GM06990 (cell line): ENCODE measurements at regions not wholly inside any gene's neighbourhood (a gene's known extent, or its start where the extent isn't known, plus 50 kb on each side); places are given as distances from the start of the nearest gene placed in this dataset.

Experiments
- DNase-seq: peaks from one replicate; pipeline ENCODE4 v3.0.0-alpha.2; 2011; ENCODE audit not compliant: insufficient read length; ENCODE audit errors: extremely low read depth
- H3K27me3 ChIP-seq: replicated peaks from 2 replicates; pipeline ENCODE4 v1.6.0; 2011; ENCODE audit warnings: low read length; ENCODE audit not compliant: control insufficient read depth, insufficient read depth
- H3K36me3 ChIP-seq: 2 replicates; pipeline ENCODE4 v1.5.1; 2011; ENCODE audit warnings: low read length; ENCODE audit not compliant: control insufficient read depth, insufficient read depth
- H3K4me3 ChIP-seq: replicated peaks from 2 replicates; pipeline ENCODE4 v1.5.1; 2011; ENCODE audit warnings: low read depth, mild to moderate bottlenecking, control low read depth, low read length
- TF ChIP-seq, protein P1 (sequence below): IDR thresholded peaks from 2 replicates; pipeline ENCODE4 v1.5.1; 2011; ENCODE audit warnings: low read length, control low read depth, mild to moderate bottlenecking, inconsistent platforms; ENCODE audit not compliant: insufficient read depth, poor library complexity, severe bottlenecking

DNA sequence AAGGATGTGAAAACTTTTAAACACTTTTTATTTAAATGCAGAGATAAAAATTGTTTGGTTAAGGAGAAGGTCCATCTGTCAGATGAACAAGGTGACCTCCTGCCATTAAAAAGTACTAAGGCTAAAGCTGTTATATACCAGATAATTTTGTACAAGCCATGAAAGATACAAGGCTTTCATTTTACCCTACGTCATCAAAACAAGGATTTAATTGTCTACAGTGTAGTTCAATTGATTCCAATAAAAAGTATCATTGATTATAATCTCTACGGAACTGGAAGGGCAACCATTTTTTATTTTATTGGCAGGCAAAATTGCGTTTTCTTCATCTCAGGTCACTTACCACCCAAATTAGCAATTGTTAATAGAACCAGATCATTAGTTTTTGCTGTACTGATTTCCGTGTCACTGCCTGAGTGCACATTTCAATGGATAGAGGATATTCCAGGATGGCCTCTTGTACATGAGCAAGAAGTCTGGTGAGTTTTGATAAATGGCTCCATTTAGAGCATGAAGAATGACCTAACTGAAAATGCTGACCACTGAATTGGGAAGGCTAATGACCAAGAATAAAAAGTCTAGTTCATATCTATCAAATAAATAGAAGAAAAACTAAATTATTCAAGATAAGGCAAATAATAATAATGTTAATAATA, 564.9 kb downstream of the JRKL start:
- TF ChIP-seq, protein P1, sequence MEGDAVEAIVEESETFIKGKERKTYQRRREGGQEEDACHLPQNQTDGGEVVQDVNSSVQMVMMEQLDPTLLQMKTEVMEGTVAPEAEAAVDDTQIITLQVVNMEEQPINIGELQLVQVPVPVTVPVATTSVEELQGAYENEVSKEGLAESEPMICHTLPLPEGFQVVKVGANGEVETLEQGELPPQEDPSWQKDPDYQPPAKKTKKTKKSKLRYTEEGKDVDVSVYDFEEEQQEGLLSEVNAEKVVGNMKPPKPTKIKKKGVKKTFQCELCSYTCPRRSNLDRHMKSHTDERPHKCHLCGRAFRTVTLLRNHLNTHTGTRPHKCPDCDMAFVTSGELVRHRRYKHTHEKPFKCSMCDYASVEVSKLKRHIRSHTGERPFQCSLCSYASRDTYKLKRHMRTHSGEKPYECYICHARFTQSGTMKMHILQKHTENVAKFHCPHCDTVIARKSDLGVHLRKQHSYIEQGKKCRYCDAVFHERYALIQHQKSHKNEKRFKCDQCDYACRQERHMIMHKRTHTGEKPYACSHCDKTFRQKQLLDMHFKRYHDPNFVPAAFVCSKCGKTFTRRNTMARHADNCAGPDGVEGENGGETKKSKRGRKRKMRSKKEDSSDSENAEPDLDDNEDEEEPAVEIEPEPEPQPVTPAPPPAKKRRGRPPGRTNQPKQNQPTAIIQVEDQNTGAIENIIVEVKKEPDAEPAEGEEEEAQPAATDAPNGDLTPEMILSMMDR, result no peak
- DNase-seq, result no peak
- H3K27me3 ChIP-seq, result no peaks in the 10 kb centered on the region
- H3K36me3 ChIP-seq, result no peaks in the 10 kb centered on the region
- no peak overlapping the region for H3K4me3 ChIP-seq

DNA sequence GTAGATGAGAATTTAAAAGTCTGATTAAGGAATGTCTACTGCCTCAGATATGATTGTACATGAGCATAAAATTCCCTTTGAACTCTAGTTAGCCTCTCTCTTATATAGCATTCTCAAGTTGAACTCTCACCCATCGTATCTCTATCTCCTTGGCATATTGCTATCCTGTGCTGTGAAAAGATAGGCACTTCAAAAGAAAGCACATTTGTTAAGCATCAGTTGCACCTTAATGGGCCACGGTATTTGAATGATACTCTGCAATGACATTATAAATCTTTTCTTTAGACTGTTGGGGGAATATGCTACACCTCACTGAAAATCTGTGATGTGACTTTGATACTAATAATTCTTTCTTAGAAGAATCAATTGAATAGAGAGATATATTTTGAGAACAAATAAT, 570.7 kb downstream of the JRKL start:
- no peak for DNase-seq
- H3K4me3 ChIP-seq, result no peak overlapping the region
- TF ChIP-seq, protein P1, result no peak
- no peaks in the 10 kb centered on the region for H3K36me3 ChIP-seq
- no peaks in the 10 kb centered on the region; the same call in 1 of the 2 replicates for H3K27me3 ChIP-seq

DNA sequence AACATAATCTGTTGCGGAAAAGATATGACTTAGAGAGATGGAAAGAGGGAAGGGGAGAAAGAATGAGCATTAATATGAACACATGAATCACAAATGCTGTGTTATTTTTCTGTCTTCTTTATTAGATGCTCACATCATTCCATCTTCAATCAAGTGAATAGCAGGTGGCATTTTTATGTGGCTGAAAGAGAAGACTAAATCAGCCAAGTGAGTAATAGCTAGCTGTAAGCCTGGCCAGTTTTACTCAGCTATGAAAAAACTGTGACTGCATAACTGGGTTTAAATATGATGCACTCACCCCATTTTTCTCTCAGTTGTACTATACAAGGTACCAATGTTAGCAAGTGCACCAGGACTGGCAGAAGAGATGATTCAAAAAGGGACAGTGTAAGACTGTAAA, 571.1 kb downstream of the JRKL start:
- Histone ChIP-seq H3K27me3 (no peaks in the 10 kb centered on the region; the same call in 1 of the 2 replicates), H3K36me3 (no peaks in the 10 kb centered on the region), H3K4me3 (no peak overlapping the region)
- TF ChIP-seq, protein P1, result no peak
- DNase-seq, result no peak

DNA sequence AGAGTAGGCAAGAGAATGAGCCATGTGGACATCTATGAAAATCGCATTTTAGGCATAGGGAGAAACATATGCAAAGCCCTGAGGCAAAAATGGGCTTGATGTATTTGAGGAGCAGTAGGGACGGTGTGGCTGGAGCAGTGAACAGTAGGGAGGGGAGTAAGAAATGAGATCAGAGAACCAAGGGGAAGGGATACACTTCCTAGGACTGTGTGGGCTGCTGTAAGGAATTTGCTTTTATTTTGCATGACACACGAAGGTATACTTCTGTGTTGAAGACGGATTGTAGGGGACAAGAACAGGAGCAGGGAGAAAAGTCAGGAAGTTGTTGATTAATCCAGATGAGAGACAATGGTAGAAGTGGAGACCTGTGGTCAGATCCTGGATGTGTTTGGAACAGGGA, 572.1 kb downstream of the JRKL start:
- TF ChIP-seq, protein P1, result no peak
- DNase-seq, result no peak

DNA sequence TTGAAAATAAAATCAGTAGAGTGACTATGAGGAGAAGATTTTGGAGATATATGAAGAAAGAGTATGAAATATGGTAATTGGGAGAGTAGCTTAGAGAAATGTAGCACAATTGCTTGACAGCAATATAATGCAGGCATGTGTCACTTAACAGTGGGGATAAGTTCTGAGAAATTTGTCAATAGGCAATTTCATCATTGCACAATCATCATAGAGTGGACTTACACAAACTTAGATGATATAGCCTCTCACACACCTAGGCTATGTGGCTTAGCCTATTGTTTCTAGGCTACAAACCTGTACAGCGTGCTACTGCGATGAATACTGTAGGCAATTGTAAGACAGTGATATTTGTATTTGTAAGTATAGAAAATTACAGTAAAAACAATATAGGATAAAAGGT, 573.6 kb downstream of the JRKL start:
- Histone ChIP-seq H3K4me3 (no peak overlapping the region), H3K27me3 (no peaks in the 10 kb centered on the region; the same call in 1 of the 2 replicates), H3K36me3 (no peaks in the 10 kb centered on the region)
- TF ChIP-seq, protein P1, result no peak
- DNase-seq, result no peak

More for the DNA sequence above, 572.1 kb downstream of the JRKL start:
- H3K36me3 ChIP-seq, result no peaks in the 10 kb centered on the region
- no peaks in the 10 kb centered on the region; the same call in 1 of the 2 replicates for H3K27me3 ChIP-seq
- H3K4me3 ChIP-seq, result no peak overlapping the region
